ENCODE measurements at regions not wholly inside any gene's neighbourhood (a gene's known extent, or its start where the extent isn't known, plus 50 kb on each side); places are given as distances from the start of the nearest gene placed in this dataset.
"Not testable (repeated sequence)": the region's sequence is repeated elsewhere in the genome, so short reads cannot be mapped to it uniquely, and the experiment has no call there.

DNA sequence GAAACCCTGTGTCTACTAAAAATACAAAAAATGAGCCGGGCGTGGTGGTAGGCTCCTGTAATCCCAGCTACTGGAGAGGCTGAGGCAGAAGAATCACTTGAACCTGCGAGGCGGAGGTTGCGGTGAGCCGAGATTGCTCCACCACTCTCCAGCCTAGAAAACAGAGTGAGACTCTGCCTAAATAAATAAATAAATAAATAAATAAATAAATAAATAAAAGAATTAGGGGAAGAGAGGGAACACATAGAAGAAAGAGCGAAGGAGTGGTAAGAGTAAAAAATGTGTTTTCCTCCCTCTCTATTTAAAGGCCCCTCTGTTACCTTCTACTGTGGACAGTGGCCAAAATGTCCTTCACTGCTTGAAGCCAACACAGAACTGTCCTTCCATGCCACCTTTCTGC, 103.9 kb upstream of the SOX21 start:
- no peak for DNase-seq (ENCODE audit: low spot score)

DNA sequence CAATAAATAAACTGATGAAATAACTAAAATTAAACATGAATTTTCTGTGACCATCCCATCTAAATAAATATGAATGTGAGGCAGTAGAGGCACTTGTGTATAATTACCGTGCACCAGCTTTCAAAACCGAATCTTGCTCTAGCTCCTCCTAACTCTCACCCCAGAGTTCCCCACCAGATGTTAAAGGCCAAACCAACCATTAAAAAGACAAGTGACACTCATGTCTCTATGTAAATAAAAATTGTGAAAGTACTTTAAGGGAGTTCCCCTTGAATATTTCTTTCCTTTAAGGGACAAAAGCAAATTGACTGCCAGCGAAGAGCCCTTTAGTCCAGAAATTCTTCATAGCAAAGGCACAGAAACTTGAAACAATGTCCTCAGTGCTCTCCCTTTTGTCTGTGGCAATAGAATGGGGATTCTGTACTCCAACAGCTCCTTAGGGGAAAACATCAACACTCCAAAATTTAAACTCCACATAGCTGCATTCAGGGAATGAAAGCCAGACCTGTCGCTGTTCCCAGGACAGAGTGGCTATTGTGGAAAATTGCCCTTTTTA, 101.7 kb upstream of the SOX21 start:
- DNase-seq (ENCODE audit: low spot score) = no peak

DNA sequence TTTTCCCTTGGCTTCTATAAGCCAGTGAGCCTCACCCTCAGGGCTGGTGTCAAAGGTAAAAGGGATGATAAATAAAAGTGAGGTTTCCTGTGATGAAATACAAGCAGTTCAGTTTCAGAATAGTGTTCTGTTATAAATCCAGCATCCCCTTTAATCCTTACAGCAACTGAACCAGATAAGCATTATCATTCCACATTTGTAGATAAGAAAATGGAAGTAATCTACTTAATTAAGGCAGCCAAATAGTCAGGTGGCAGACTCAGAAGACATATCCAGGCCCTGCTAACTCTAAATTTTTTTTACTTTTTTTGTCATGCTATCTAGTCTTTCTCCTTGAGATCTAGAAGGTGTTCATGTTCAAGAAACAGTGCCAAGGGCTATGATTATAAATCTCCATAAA, 99.4 kb upstream of the SOX21 start:
- no peak for DNase-seq (ENCODE audit: low spot score)

DNA sequence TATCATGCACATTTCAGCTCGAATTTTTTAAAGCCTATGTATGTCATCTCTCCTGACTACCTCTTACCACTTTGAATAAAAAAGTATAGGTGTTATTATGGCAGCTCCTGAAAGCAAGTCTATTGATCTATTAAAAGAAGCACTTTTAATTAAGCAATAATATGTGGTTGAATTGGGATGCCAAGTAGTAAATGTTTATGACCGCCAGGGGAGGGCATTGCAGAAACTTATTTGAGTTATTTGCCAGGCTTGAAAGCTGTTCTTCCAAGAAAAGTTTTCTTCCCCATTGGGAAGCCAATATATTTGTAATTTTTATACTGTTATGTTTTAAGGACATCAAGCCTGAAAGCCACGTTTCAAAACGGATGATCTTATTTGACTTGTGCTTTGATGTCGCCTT, 88.1 kb upstream of the SOX21 start:
- no peak for DNase-seq (ENCODE audit: low spot score)

DNA sequence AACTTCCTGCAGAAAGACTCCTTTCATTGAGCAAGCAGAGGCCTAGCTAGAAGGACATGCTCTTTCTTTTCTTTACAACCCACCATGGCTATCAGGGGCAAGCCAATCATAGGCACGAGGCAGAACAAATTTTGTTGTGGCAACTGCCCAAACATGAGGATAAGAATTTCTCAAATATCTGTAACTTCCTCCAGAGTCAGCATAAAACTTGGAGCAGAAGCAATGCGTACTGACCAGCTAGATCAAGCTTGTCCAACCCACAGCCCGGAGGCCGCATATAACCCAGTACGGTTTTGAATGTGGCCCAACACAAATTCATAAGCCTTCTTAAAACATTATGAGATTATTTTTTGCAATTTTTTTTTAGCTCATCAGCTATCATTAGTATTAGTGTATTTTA, 87.0 kb upstream of the SOX21 start:
- DNase-seq (ENCODE audit: low spot score) = no peak

DNA sequence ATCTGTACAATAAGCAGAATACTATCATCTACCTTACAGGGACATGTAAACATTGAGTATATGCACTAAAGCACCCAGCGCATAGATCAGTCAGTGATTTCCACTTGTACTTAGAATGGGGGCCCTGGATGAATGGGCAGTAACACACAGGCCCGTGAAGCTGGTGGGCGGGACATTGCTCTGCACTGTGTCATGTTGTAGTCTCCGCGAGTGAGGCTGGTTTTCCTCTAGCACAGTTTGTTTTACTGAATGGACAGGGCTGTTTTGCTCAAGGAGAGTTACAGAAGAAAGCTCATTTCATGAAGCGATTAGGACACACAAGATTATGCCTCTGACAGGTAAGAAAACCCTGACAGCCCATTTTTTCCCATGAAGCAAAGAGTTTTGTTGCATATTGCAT, 86.4 kb upstream of the SOX21 start:
- DNase-seq (ENCODE audit: low spot score) = no peak

DNA sequence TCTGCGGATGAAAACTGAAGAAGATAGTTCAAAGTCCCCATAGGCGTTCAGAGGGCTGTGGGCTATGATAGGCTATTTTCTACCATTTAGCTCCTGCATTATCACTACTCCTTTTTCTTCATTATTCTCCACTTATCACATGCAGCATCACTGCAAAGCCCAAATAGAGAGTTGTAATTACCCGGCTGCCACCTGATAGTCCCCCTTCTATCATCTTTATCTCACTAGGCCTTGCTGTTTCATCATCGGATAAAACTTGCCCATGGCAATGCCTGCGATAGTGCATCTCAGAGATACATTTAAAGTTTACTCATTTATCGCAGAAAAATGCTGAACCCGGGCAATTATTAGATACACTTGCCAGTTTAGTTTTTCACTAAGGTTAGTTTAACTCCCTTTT, 82.9 kb upstream of the SOX21 start:
- no peak for DNase-seq (ENCODE audit: low spot score)

DNA sequence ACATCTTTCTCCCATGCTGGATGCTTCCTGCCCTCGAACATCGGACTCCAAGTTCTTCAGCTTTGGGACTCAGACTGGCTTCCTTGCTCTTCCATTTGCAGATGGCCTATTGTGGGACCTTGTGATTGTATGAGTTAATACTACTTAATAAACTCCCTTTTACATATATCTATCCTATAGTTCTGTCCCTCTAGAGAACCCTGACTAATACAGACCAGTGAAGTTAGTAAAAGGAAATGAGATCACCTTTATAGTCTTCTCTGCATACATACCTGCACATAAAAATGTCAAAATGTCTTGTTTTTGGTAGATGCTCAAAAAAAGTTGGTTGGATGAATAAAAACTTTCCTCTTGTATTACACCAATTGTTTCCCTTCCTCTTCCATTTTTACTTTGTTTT, 73.9 kb upstream of the SOX21 start:
- not testable (repeated sequence) for DNase-seq (ENCODE audit: low spot score)

DNA sequence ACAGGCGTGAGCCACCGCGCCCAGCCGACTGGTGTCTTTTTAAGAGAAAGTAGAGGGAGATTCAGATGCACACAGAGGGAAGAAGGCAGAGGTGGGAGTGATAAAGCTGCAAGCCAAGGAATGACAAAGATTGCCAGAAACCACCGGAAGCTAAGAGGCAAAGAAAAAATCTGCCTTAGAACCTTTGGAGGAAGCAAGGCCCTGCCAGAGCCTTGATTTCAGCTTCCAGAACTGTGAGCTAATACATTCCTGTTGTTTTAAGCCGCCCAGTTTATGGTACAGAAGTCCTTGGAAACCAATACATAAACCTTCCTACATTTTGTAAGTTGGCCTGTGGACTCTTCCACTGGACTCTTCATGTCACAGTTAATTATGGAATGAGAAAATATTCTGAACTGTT, 71.7 kb upstream of the SOX21 start:
- no peak for DNase-seq (ENCODE audit: low spot score)

DNA sequence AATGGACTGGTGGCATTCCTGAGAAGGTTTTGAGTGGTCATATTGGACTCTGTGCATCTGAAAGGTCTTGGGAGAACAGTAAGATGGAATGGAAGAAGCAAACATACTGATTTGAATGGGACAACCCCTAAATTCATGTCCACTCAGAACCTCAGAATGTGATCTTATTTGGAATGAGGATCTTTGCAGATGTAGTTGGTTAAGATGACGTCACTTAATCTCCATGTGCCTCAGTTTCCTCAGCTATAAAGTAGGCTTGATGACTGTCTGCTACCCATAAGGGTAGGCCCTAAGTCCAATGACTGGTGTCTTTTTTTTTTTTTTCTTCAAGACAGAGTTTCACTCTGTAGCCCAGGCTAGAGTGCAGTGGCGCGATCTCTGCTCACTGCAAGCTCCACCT, 71.1 kb upstream of the SOX21 start:
- DNase-seq (ENCODE audit: low spot score) = no peak

DNA sequence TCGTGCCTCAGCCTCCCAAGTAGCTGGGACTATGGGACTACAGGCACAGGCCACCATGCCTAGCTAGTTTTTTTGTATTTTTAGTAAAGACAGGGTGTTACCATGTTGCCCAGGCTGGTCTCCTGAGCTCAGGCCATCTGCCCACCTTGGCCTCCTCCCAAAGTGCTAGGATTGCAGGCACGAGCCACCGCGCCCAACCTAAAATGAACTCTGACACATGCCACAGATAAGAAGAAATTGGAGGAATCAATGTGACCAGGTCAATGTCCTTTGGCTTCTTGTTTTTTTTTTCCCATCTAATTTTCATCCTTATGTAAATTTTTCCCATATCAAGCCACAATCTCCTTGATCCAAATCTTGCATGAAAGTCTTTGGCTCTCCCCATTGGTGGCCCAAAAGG, 68.1 kb upstream of the SOX21 start:
- no peak for DNase-seq (ENCODE audit: low spot score)

DNA sequence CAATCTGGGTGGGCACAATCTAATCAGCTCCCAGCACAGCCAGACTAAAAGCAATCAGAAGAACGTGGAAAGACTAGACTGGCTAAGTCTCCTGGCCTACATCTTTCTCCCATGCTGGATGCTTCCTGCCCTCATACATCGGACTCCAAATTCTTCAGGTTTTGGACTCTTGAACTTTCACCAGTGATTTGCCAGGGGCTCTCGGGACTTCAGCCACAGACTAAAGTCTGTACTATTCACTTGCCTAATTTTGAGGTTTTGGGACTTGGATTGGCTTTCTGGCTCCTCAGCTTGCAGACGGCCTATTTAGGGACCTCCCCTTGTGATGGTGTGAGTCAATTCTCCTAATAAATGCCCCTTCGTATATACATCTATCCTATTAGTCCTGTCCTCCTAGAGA, 66.6 kb upstream of the SOX21 start:
- DNase-seq (ENCODE audit: low spot score) = no peak

DNA sequence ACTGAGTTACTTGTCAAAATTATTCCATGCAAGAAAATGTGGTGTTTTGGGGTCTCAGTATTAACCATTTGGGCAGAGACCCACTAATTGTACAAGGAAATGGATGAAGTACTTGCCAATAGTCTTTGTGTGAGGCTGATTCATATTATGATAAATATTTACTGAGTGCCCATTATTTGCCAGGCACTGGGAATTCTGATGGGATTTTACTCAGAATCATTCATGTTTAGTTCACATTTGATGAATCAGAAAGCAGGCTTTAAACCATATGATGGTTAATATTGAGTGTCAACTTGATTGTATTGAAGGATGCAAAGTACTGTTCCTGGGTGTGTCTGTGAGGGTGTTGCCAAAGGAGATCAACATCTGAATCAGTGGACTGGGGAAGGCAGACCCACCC, 66.2 kb upstream of the SOX21 start:
- no peak for DNase-seq (ENCODE audit: low spot score)

DNA sequence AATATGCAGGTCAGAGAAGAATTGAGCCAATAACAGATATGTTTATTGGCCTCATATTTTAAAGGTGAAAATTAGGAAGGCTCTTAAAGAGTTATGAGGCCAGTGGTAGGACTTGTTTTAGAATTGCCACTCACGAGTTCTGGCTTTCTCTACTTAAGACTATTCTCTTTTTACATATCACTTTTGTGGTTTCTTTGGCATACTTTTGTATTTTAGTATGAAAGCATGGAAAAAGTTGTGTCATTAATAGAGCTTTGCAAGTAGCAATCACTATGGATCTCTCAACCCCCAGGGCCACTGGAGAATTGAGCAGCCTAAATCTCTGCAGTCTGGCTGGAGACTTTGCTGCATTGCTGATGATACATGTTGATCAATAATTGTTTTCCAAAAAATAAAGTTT, 64.6 kb upstream of the SOX21 start:
- DNase-seq (ENCODE audit: low spot score) = no peak

DNA sequence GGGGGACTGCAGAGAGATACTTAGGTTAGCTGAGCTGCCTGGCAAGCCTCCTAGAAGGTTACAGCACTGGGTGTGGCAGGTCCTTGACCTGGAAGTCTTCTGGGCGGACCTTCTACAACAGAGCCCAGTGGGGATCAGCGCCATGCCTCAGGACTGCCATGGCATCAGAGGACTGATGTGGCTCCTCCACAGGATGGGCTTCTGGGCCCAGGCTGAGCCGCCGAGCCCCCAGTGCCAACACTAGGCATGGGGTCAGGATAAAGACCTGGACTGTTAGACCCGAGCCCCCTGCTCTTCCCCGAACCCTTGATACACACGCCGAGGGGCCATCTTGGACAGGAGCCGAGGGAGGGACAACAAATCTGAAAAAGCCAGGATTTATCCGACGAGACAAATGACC, 64.0 kb upstream of the SOX21 start:
- DNase-seq (ENCODE audit: low spot score) = no peak

DNA sequence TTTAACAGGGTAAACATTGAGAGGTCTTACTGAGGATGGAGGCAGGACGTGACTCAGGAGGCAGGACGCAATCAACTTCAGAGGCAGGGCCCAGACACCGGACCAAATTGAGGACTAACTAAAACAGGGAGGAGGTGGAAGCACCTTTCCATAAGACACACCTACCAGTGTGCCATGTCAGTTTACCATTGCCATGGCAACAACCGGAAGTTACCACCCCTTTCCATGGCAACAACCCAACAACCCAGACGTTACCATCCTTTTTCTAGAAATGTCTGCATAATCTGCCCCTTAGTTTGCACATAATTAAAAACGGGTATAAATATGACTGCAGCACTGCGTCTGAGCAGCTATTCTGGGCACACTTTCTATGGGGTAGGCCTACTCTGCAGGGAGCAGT, 53.5 kb upstream of the SOX21 start:
- no peak for DNase-seq (ENCODE audit: low spot score)

DNA sequence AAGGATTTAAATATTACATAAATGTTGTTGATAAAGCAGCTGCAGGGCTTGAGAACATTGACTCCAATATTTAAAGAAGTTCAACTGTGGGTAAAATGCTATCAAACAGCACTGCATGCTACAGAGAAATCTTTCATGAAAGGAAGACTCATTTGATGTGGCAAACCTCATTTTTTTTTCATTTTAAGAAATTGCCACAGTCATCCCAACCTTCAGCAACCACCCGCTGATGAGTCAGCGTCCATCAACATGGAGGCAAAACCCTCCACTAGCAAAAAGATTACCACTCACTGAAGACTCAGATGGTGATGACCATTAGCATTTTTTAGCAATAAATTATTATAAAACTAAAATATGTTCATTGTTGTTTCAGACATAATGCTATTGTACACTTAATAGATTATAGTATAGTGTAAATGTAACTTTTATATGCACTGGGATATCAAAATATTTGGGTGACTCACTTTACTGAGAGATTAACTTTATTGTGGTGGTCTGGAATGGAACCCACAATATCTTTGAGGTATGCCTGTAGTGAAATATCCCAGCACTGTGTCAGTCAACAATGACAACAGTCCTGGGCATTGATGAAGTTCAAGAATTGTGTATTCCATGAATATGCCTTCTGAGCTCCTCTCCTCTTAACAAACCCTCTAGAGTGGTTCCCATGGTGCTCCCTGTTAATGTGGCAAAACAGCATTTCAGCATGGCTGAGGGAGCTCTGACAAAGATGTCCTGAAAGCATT, 52.4 kb upstream of the SOX21 start:
- DNase-seq (ENCODE audit: low spot score) = no peak

Data from AG20443 (cell line).